ENCODE measurements at regions not wholly inside any gene's neighbourhood (a gene's known extent, or its start where the extent isn't known, plus 50 kb on each side); places are given as distances from the start of the nearest gene placed in this dataset.

- TF ChIP-seq, protein P1, sequence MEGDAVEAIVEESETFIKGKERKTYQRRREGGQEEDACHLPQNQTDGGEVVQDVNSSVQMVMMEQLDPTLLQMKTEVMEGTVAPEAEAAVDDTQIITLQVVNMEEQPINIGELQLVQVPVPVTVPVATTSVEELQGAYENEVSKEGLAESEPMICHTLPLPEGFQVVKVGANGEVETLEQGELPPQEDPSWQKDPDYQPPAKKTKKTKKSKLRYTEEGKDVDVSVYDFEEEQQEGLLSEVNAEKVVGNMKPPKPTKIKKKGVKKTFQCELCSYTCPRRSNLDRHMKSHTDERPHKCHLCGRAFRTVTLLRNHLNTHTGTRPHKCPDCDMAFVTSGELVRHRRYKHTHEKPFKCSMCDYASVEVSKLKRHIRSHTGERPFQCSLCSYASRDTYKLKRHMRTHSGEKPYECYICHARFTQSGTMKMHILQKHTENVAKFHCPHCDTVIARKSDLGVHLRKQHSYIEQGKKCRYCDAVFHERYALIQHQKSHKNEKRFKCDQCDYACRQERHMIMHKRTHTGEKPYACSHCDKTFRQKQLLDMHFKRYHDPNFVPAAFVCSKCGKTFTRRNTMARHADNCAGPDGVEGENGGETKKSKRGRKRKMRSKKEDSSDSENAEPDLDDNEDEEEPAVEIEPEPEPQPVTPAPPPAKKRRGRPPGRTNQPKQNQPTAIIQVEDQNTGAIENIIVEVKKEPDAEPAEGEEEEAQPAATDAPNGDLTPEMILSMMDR (IDR thresholded peaks at IDR 0.05): no peak
- TF ChIP-seq, protein P2, sequence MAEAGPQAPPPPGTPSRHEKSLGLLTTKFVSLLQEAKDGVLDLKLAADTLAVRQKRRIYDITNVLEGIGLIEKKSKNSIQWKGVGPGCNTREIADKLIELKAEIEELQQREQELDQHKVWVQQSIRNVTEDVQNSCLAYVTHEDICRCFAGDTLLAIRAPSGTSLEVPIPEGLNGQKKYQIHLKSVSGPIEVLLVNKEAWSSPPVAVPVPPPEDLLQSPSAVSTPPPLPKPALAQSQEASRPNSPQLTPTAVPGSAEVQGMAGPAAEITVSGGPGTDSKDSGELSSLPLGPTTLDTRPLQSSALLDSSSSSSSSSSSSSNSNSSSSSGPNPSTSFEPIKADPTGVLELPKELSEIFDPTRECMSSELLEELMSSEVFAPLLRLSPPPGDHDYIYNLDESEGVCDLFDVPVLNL (CRISPR knock-in tag; IDR thresholded peaks at IDR 0.05; ENCODE audit: borderline replicate concordance, low read depth): no peak
- TF ChIP-seq NR1H2 (CRISPR knock-in tag; IDR thresholded peaks at IDR 0.05) (no peak), RELA (CRISPR knock-in tag; IDR thresholded peaks at IDR 0.05; ENCODE audit: borderline replicate concordance) (no peak)
- TF ChIP-seq, protein P3, sequence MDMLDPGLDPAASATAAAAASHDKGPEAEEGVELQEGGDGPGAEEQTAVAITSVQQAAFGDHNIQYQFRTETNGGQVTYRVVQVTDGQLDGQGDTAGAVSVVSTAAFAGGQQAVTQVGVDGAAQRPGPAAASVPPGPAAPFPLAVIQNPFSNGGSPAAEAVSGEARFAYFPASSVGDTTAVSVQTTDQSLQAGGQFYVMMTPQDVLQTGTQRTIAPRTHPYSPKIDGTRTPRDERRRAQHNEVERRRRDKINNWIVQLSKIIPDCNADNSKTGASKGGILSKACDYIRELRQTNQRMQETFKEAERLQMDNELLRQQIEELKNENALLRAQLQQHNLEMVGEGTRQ (CRISPR knock-in tag; IDR thresholded peaks at IDR 0.05): no peak
Measured at GRCh38 chr18:2204736-2205135, 366.6 kb downstream of the METTL4 start.

Data from WTC11 (cell line).